ENCODE measurements at regions not wholly inside any gene's neighbourhood (a gene's known extent, or its start where the extent isn't known, plus 50 kb on each side); places are given as distances from the start of the nearest gene placed in this dataset.

GRCh38 chr16:9660898-9661297 is 521.3 kb downstream of the GRIN2A start (continued):
- TF ChIP-seq ZNF639 (CRISPR knock-in tag; conservative IDR thresholded peaks at IDR 0.05 in 1 of 2, IDR thresholded peaks at IDR 0.05 in 1 of 2) (no peak), KLF16 (IDR thresholded peaks at IDR 0.05) (no peak), PREB (CRISPR knock-in tag; IDR thresholded peaks at IDR 0.05) (no peak), TRIM24 (IDR thresholded peaks at IDR 0.05) (no peak), BCL6 (CRISPR knock-in tag; IDR thresholded peaks at IDR 0.05) (no peak)

GRCh38 chr16:9661336-9662017 is 520.8 kb downstream of the GRIN2A start:
- FAIRE-seq (no peak), ATAC-seq (no peak), DNase-seq (ENCODE audit: extremely low read depth in 1 of 4, low spot score in 3 of 4) (no peak)
- no peak overlapping the region for H3K9ac ChIP-seq (ENCODE audit: insufficient read depth in 1 of 2, low read depth in 2 of 2, low read length in 2 of 2)
- intact Hi-C loops (cut with micrococcal nuclease) (no loop called here), in situ Hi-C loops (cut with MboI) (no loop called here)
- H2AFZ ChIP-seq (ENCODE audit: low read depth, low read length) = no peak overlapping the region
- H3K4me3 ChIP-seq = no peak overlapping the region
- no peaks in the 10 kb centered on the region for H3K4me1 ChIP-seq (replicated peaks in 1 of 2; ENCODE audit: control insufficient read depth in 2 of 2, insufficient read depth in 2 of 2, low read length in 2 of 2)
- no peaks in the 10 kb centered on the region for H3K79me2 ChIP-seq (ENCODE audit: control insufficient read depth, insufficient read depth, low read length)
- POLR2A ChIA-PET = interaction anchor here (1.2 kb wide), 1 partner anchor 13 kb away, joined by 3 read pairs; no protein-coding TSS in a partner anchor
- no peaks in the 10 kb centered on the region for H3K9me3 ChIP-seq (replicated peaks; ENCODE audit: control insufficient read depth, insufficient read depth, low read depth, low read length)
- WGBS (ENCODE audit: insufficient coverage, low coverage, missing lambda C conversion rate) = 2% methylated on average over 9 of the region's 10 CpGs
- no peak overlapping the region for H3K4me2 ChIP-seq (ENCODE audit: insufficient read depth, low read length)
- no peaks in the 10 kb centered on the region for H3K9me1 ChIP-seq (ENCODE audit: control insufficient read depth, insufficient read depth, low read length)
- CTCF ChIA-PET (ENCODE audit: low intra/inter-chr PET ratio) = no interaction called here
- H4K20me1 ChIP-seq (replicated peaks; ENCODE audit: control insufficient read depth, insufficient read depth, low read length) = no peaks in the 10 kb centered on the region
- H3K27me3 ChIP-seq (ENCODE audit: control insufficient read depth in 2 of 2, insufficient read depth in 2 of 2, low read length in 2 of 2) = peaks cover 6 to 13% of the 10 kb centered on the region in 2 experiments; a peak in 3 of 5 replicates
- H3K27ac ChIP-seq (ENCODE audit: extremely low read depth, low read depth, low read length) = no peak overlapping the region
- H3K36me3 ChIP-seq (ENCODE audit: control insufficient read depth, insufficient read depth, low read length) = no peaks in the 10 kb centered on the region
- BruUV-seq (replicated peaks) = no TSS peak
- no peak for TF ChIP-seq SRSF1 (IDR thresholded peaks at IDR 0.05; ENCODE audit: low read depth, low read length)
- no peak for TF ChIP-seq CCNT2 (IDR thresholded peaks at IDR 0.05; ENCODE audit: borderline replicate concordance, extremely low read depth, insufficient read length, low read depth, low read length)
- TF ChIP-seq EP300 (IDR thresholded peaks at IDR 0.05; ENCODE audit: low read length) = no peak
- TF ChIP-seq MAFK (IDR thresholded peaks at IDR 0.05; ENCODE audit: low read length) = no peak
- TF ChIP-seq, protein P1, sequence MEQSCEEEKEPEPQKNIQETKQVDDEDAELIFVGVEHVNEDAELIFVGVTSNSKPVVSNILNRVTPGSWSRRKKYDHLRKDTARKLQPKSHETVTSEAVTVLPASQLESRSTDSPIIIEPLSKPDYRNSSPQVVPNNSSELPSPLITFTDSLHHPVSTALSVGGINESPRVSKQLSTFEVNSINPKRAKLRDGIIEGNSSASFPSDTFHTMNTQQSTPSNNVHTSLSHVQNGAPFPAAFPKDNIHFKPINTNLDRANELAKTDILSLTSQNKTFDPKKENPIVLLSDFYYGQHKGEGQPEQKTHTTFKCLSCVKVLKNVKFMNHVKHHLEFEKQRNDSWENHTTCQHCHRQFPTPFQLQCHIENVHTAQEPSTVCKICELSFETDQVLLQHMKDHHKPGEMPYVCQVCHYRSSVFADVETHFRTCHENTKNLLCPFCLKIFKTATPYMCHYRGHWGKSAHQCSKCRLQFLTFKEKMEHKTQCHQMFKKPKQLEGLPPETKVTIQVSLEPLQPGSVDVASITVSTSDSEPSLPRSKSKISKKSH (CRISPR knock-in tag; IDR thresholded peaks at IDR 0.05) = no peak
- no peak for TF ChIP-seq NCOR1 (IDR thresholded peaks at IDR 0.05)
